CD1c-positive myeloid dendritic cell (primary cell): ENCODE measurements at regions not wholly inside any gene's neighbourhood (a gene's known extent, or its start where the extent isn't known, plus 50 kb on each side); places are given as distances from the start of the nearest gene placed in this dataset.
A peak's percentile ranks its signal among the peaks of the same experiment; 100 is the strongest.
"Not testable (repeated sequence)": the region's sequence is repeated elsewhere in the genome, so short reads cannot be mapped to it uniquely, and the experiment has no call there.

Experiments
- DNase-seq: peaks from one replicate; pipeline ENCODE4 v3.0.0-alpha.2; 2016; ENCODE audit errors: extremely low spot score

GRCh38 chr12:107826276-107826675 is 51.8 kb downstream of the ASCL4 start:
- DNase-seq, result no peak

- no peak for DNase-seq
Observed at GRCh38 chr12:107829271-107829670, 54.8 kb downstream of the ASCL4 start.

- DNase-seq, result no peak
Observed at GRCh38 chr12:107832441-107832840, 57.9 kb downstream of the ASCL4 start.

- no peak for DNase-seq
Observed at GRCh38 chr12:107840186-107840585, 65.7 kb downstream of the ASCL4 start.

- DNase-seq, result peak; percentile 2
Observed at GRCh38 chr12:107843351-107844311, 69.1 kb downstream of the ASCL4 start.

- no peak for DNase-seq
Observed at GRCh38 chr12:107844312-107844921, 69.9 kb downstream of the ASCL4 start.

- DNase-seq, result no peak
Observed at GRCh38 chr12:107845226-107845979, 70.9 kb downstream of the ASCL4 start.

GRCh38 chr12:107845980-107846659 is 71.6 kb downstream of the ASCL4 start:
- DNase-seq, result no peak

GRCh38 chr12:107847430-107847829 is 72.9 kb downstream of the ASCL4 start:
- no peak for DNase-seq

GRCh38 chr12:107847830-107848229 is 73.3 kb downstream of the ASCL4 start:
- no peak for DNase-seq

- DNase-seq, result no peak
Observed at GRCh38 chr12:107853479-107853878, 79.0 kb downstream of the ASCL4 start.

- no peak for DNase-seq
Observed at GRCh38 chr12:107855471-107855870, 81.0 kb downstream of the ASCL4 start.

- no peak for DNase-seq
Observed at GRCh38 chr12:107856096-107856495, 81.6 kb downstream of the ASCL4 start.

- no peak for DNase-seq
Observed at GRCh38 chr12:107857191-107857590, 82.7 kb downstream of the ASCL4 start.

GRCh38 chr12:107859367-107859766 is 84.9 kb downstream of the ASCL4 start:
- no peak for DNase-seq

GRCh38 chr12:107864235-107864634 is 89.7 kb downstream of the ASCL4 start:
- DNase-seq, result no peak

- not testable (repeated sequence) for DNase-seq
Observed at GRCh38 chr12:107864727-107865126, 90.2 kb downstream of the ASCL4 start.

- DNase-seq, result no peak
Observed at GRCh38 chr12:107873223-107873622, 98.7 kb downstream of the ASCL4 start.

GRCh38 chr12:107875786-107876185 is 101.3 kb downstream of the ASCL4 start:
- peak; percentile 49 for DNase-seq

GRCh38 chr12:107884769-107885694 is 110.5 kb downstream of the ASCL4 start:
- peak; percentile 78 for DNase-seq

- DNase-seq, result no peak
Observed at GRCh38 chr12:107888789-107889188, 114.3 kb downstream of the ASCL4 start.
